ENCODE measurements at regions not wholly inside any gene's neighbourhood (a gene's known extent, or its start where the extent isn't known, plus 50 kb on each side); places are given as distances from the start of the nearest gene placed in this dataset.

- TF ChIP-seq POLR2A (IDR thresholded peaks at IDR 0.05): no peak
- TF ChIP-seq, protein P1, sequence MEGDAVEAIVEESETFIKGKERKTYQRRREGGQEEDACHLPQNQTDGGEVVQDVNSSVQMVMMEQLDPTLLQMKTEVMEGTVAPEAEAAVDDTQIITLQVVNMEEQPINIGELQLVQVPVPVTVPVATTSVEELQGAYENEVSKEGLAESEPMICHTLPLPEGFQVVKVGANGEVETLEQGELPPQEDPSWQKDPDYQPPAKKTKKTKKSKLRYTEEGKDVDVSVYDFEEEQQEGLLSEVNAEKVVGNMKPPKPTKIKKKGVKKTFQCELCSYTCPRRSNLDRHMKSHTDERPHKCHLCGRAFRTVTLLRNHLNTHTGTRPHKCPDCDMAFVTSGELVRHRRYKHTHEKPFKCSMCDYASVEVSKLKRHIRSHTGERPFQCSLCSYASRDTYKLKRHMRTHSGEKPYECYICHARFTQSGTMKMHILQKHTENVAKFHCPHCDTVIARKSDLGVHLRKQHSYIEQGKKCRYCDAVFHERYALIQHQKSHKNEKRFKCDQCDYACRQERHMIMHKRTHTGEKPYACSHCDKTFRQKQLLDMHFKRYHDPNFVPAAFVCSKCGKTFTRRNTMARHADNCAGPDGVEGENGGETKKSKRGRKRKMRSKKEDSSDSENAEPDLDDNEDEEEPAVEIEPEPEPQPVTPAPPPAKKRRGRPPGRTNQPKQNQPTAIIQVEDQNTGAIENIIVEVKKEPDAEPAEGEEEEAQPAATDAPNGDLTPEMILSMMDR (IDR thresholded peaks at IDR 0.05 in 4 of 5, conservative IDR thresholded peaks at IDR 0.05 in 1 of 5): no peak
Observed at GRCh38 chr1:82948386-82948785, 1050.5 kb downstream of the TTLL7 start.

Measured in gastrocnemius medialis (tissue), 4 donors.